Esophagus squamous epithelium (tissue), 4 donors: ENCODE measurements at regions not wholly inside any gene's neighbourhood (a gene's known extent, or its start where the extent isn't known, plus 50 kb on each side); places are given as distances from the start of the nearest gene placed in this dataset.

Experiments
- CTCF ChIP-seq, 6 experiments: fragments of 450-650 bp in 4 of 6; fragments of 200-600 bp in 2 of 6; sonication (generic) in 2 of 6; IDR thresholded peaks; one replicate each; pipeline ENCODE4 v1.5.1; 2016 to 2019; ENCODE audit warnings: antibody characterized with exemption in 6 of 6, mild to moderate bottlenecking in 4 of 6, moderate library complexity in 4 of 6
- POLR2A ChIP-seq, 4 donors: fragments of 450-650 bp; IDR thresholded peaks; one replicate each; pipeline ENCODE4 v1.6.1; 2017; ENCODE audit warnings: antibody characterized with exemption in 4 of 4, mild to moderate bottlenecking in 4 of 4, moderate library complexity in 3 of 4

GRCh38 chr9:2414465-2414864 is 207.1 kb upstream of the VLDLR start:
- TF ChIP-seq CTCF (IDR thresholded peaks at IDR 0.05), result no peak
- no peak for TF ChIP-seq POLR2A (IDR thresholded peaks at IDR 0.05)
